GM12874 (cell line): ENCODE measurements at regions not wholly inside any gene's neighbourhood (a gene's known extent, or its start where the extent isn't known, plus 50 kb on each side); places are given as distances from the start of the nearest gene placed in this dataset.
A peak's percentile ranks its signal among the peaks of the same experiment; 100 is the strongest.

Source experiments
- TF ChIP-seq, protein P1 (sequence below): IDR thresholded peaks from 2 replicates; pipeline ENCODE4 v1.5.1; 2011; ENCODE audit warnings: low read depth, mild to moderate bottlenecking, control low read depth, low read length, moderate library complexity; ENCODE audit not compliant: insufficient read depth

DNA sequence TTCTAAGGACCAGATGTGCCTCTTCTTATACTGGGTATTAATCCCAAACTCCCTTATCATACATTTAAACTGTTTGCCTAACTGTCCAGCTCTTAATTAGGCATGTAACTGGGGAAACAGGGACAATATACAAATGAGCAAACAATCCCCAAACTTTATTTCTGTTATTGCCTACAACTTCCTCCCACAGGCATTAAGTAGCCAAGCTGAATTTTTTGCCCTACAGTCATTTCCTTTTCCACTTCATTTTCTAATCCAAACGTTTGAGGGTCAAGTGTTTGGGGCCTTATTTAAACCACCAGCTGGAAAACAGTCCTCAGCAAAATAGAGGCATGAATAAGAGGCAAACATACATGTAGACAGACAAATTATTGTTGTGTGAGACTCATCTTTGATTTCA, 77.4 kb upstream of the CCL2 start:
- TF ChIP-seq, protein P1, sequence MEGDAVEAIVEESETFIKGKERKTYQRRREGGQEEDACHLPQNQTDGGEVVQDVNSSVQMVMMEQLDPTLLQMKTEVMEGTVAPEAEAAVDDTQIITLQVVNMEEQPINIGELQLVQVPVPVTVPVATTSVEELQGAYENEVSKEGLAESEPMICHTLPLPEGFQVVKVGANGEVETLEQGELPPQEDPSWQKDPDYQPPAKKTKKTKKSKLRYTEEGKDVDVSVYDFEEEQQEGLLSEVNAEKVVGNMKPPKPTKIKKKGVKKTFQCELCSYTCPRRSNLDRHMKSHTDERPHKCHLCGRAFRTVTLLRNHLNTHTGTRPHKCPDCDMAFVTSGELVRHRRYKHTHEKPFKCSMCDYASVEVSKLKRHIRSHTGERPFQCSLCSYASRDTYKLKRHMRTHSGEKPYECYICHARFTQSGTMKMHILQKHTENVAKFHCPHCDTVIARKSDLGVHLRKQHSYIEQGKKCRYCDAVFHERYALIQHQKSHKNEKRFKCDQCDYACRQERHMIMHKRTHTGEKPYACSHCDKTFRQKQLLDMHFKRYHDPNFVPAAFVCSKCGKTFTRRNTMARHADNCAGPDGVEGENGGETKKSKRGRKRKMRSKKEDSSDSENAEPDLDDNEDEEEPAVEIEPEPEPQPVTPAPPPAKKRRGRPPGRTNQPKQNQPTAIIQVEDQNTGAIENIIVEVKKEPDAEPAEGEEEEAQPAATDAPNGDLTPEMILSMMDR: no peak

GRCh38 chr17:34178092-34178491, 77.0 kb upstream of the CCL2 start:
- TF ChIP-seq, protein P1: no peak

- TF ChIP-seq, protein P1: no peak
Measured at GRCh38 chr17:34182036-34182803, 72.9 kb upstream of the CCL2 start.

DNA sequence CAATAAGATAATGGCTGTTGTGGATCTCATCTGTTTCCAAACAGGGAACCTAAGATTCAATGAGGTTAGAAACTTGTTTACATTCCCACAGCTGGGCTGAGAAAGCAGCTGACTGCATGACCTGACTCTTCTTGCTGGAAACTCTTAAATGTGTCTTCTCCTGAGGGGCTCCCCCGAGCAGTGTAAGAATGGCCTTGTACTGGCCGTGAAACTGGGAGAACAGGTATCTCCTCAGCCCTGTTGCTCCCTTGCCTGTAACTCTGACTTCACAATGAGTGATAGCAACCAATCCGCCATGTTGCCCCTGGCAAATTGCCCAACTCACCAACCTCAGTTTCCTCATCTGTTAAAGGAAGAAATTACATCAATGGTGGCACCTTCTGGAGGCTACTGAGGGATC, 59.1 kb upstream of the CCL2 start:
- TF ChIP-seq, protein P1: no peak

DNA sequence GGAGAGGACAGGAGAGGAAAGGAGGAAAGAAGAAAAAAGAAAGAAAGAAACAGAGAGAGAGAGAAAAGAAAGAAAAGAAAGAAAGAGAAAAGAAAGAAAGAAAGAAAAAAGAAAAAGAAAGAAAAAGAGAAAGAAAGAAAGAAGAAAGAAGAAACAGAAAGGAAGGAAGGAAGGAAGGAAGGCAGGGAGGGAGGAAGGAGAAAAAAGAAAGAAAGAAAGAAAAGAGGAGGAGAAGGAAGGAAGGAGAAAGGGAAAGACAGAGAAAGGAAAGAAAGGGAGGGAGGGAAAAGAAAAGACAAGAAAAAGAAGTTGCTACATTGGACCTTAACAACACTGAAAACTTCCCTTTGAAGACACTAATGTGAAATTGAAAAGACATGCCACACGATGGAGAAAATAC, 56.6 kb upstream of the CCL2 start:
- TF ChIP-seq, protein P1: no peak

GRCh38 chr17:34199454-34199853, 55.6 kb upstream of the CCL2 start:
- TF ChIP-seq, protein P1: no peak

DNA sequence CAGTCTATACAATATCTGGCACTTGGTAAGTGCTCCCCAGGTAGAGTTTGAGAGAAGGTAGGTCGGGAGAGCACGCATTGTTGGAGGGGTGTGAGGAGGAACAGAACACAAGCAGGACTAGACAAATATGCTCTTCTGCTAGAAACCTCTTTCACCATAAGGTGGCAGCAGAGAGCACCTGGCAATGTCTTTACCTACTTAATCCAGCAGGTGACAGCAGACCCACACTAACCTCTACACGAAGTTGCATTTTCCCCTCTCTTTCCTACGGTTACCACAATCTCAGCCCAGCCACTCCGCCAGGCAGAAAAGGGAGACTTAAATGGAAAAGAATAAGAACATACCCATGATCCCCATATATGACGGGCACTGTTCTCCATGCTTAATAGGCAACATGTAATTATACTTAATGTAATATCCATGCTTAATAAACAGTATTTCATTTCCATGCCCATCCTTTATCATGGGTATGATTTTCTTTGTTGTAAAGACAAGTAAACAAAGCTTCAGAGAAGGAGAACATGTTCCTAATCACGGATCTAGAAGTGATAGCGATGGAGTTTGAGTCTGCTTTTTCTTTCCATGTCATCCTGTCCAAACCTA, 55.1 kb upstream of the CCL2 start:
- TF ChIP-seq, protein P1: peak; percentile 100
